DND-41 (cell line): ENCODE measurements at regions not wholly inside any gene's neighbourhood (a gene's known extent, or its start where the extent isn't known, plus 50 kb on each side); places are given as distances from the start of the nearest gene placed in this dataset.

ENCODE experiments used
- EZH2 ChIP-seq: IDR thresholded peaks from 3 replicates; pipeline ENCODE4 v1.6.1; 2012; ENCODE audit warnings: borderline replicate concordance, low read depth, mild to moderate bottlenecking, moderate library complexity, low read length, inconsistent platforms; ENCODE audit not compliant: severe bottlenecking
- TF ChIP-seq, protein P1 (sequence below): IDR thresholded peaks from 2 replicates; pipeline ENCODE4 v1.5.1; 2012; ENCODE audit warnings: borderline replicate concordance, low read length, moderate library complexity, mild to moderate bottlenecking; ENCODE audit not compliant: poor library complexity, severe bottlenecking; ENCODE audit errors: extremely low read depth

GRCh38 chr12:41835556-41835955, 309.1 kb downstream of the GXYLT1 start:
- TF ChIP-seq, protein P1, sequence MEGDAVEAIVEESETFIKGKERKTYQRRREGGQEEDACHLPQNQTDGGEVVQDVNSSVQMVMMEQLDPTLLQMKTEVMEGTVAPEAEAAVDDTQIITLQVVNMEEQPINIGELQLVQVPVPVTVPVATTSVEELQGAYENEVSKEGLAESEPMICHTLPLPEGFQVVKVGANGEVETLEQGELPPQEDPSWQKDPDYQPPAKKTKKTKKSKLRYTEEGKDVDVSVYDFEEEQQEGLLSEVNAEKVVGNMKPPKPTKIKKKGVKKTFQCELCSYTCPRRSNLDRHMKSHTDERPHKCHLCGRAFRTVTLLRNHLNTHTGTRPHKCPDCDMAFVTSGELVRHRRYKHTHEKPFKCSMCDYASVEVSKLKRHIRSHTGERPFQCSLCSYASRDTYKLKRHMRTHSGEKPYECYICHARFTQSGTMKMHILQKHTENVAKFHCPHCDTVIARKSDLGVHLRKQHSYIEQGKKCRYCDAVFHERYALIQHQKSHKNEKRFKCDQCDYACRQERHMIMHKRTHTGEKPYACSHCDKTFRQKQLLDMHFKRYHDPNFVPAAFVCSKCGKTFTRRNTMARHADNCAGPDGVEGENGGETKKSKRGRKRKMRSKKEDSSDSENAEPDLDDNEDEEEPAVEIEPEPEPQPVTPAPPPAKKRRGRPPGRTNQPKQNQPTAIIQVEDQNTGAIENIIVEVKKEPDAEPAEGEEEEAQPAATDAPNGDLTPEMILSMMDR = no peak
- no peak for TF ChIP-seq EZH2
